GM12878 (cell line): ENCODE measurements at regions not wholly inside any gene's neighbourhood (a gene's known extent, or its start where the extent isn't known, plus 50 kb on each side); places are given as distances from the start of the nearest gene placed in this dataset.

ENCODE experiments used
- CBX5 ChIP-seq: sonication (generic); IDR thresholded peaks from 2 replicates; pipeline ENCODE4 v1.6.1; 2016; ENCODE audit warnings: low read depth, moderate library complexity, mild to moderate bottlenecking, inconsistent platforms
- CREM ChIP-seq: IDR thresholded peaks from 2 replicates; pipeline ENCODE4 v1.6.1; 2014; ENCODE audit warnings: antibody characterized with exemption, low read depth
- MTA3 ChIP-seq: IDR thresholded peaks from 2 replicates; pipeline ENCODE4 v1.6.1; 2012; ENCODE audit warnings: low read length, inconsistent platforms, borderline replicate concordance
- RAD21 ChIP-seq: IDR thresholded peaks from 2 replicates; pipeline ENCODE4 v1.6.1; 2011; ENCODE audit warnings: mild to moderate bottlenecking, low read depth, low read length, moderate library complexity; ENCODE audit not compliant: insufficient read depth
- SP1 ChIP-seq: IDR thresholded peaks from one replicate; pipeline ENCODE4 v1.6.1; 2011; ENCODE audit warnings: low read depth, low read length
- TCF7 ChIP-seq: IDR thresholded peaks from 2 replicates; pipeline ENCODE4 v1.6.1; 2014; ENCODE audit warnings: antibody characterized with exemption, borderline replicate concordance
- TF ChIP-seq, protein P1 (sequence below), 3 experiments: IDR thresholded peaks in 2 of 3; conservative IDR thresholded peaks in 1 of 3; 2 replicates each; pipeline ENCODE4 v1.5.1; 2011; ENCODE audit warnings: low read depth in 3 of 3, low read length in 3 of 3, mild to moderate bottlenecking in 3 of 3, control low read depth in 2 of 3, moderate library complexity in 2 of 3, inconsistent platforms in 1 of 3, mixed read lengths in 1 of 3; ENCODE audit not compliant: control insufficient read depth in 2 of 3, insufficient read depth in 1 of 3; ENCODE audit errors: extremely low read depth in 1 of 3
- TF ChIP-seq, protein P2 (sequence below): IDR thresholded peaks from 2 replicates; pipeline ENCODE4 v1.6.1; 2011; ENCODE audit warnings: borderline replicate concordance, low read depth, mild to moderate bottlenecking, moderate library complexity, low read length; ENCODE audit not compliant: insufficient read depth, poor library complexity, severe bottlenecking
- TF ChIP-seq, protein P3 (sequence below): fragments of 150-350 bp; IDR thresholded peaks from 2 replicates; pipeline ENCODE4 v1.6.1; 2016; ENCODE audit warnings: low read depth, low read length

DNA sequence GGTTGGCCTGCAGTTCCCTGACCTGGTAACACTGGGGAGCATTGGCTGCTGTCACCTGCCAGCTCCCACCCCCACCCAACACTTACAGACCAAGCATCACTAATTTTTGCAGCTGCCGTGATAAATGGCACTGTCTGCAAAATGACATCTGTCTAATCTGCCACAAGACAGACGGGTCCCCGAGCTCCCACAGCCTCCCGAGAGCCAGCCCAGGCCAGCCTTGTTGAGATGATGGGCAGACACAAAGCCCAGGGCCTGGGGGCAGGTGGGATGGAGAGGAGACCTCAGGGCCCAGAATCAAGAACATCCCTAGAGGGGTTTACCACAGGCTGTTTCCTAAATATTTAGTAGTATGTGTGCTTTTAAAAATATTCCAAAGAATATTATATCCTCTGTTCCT is 203.4 kb downstream of the TBC1D2B start:
- TF ChIP-seq CBX5 (no peak), TCF7 (no peak), CREM (no peak), RAD21 (no peak), MTA3 (no peak), SP1 (no peak)
- TF ChIP-seq, protein P1, sequence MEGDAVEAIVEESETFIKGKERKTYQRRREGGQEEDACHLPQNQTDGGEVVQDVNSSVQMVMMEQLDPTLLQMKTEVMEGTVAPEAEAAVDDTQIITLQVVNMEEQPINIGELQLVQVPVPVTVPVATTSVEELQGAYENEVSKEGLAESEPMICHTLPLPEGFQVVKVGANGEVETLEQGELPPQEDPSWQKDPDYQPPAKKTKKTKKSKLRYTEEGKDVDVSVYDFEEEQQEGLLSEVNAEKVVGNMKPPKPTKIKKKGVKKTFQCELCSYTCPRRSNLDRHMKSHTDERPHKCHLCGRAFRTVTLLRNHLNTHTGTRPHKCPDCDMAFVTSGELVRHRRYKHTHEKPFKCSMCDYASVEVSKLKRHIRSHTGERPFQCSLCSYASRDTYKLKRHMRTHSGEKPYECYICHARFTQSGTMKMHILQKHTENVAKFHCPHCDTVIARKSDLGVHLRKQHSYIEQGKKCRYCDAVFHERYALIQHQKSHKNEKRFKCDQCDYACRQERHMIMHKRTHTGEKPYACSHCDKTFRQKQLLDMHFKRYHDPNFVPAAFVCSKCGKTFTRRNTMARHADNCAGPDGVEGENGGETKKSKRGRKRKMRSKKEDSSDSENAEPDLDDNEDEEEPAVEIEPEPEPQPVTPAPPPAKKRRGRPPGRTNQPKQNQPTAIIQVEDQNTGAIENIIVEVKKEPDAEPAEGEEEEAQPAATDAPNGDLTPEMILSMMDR (IDR thresholded peaks at IDR 0.05 in 2 of 3, conservative IDR thresholded peaks at IDR 0.05 in 1 of 3; ENCODE audit: control insufficient read depth in 2 of 3, extremely low read depth in 1 of 3, insufficient read depth in 1 of 3, low read depth in 3 of 3, low read length in 3 of 3), result no peak
- TF ChIP-seq, protein P2, sequence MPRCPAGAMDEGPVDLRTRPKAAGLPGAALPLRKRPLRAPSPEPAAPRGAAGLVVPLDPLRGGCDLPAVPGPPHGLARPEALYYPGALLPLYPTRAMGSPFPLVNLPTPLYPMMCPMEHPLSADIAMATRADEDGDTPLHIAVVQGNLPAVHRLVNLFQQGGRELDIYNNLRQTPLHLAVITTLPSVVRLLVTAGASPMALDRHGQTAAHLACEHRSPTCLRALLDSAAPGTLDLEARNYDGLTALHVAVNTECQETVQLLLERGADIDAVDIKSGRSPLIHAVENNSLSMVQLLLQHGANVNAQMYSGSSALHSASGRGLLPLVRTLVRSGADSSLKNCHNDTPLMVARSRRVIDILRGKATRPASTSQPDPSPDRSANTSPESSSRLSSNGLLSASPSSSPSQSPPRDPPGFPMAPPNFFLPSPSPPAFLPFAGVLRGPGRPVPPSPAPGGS, result no peak
- TF ChIP-seq, protein P3, sequence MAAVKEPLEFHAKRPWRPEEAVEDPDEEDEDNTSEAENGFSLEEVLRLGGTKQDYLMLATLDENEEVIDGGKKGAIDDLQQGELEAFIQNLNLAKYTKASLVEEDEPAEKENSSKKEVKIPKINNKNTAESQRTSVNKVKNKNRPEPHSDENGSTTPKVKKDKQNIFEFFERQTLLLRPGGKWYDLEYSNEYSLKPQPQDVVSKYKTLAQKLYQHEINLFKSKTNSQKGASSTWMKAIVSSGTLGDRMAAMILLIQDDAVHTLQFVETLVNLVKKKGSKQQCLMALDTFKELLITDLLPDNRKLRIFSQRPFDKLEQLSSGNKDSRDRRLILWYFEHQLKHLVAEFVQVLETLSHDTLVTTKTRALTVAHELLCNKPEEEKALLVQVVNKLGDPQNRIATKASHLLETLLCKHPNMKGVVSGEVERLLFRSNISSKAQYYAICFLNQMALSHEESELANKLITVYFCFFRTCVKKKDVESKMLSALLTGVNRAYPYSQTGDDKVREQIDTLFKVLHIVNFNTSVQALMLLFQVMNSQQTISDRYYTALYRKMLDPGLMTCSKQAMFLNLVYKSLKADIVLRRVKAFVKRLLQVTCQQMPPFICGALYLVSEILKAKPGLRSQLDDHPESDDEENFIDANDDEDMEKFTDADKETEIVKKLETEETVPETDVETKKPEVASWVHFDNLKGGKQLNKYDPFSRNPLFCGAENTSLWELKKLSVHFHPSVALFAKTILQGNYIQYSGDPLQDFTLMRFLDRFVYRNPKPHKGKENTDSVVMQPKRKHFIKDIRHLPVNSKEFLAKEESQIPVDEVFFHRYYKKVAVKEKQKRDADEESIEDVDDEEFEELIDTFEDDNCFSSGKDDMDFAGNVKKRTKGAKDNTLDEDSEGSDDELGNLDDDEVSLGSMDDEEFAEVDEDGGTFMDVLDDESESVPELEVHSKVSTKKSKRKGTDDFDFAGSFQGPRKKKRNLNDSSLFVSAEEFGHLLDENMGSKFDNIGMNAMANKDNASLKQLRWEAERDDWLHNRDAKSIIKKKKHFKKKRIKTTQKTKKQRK, result no peak
